ENCODE measurements at regions not wholly inside any gene's neighbourhood (a gene's known extent, or its start where the extent isn't known, plus 50 kb on each side); places are given as distances from the start of the nearest gene placed in this dataset.
A peak's percentile ranks its signal among the peaks of the same experiment; 100 is the strongest.

DNA sequence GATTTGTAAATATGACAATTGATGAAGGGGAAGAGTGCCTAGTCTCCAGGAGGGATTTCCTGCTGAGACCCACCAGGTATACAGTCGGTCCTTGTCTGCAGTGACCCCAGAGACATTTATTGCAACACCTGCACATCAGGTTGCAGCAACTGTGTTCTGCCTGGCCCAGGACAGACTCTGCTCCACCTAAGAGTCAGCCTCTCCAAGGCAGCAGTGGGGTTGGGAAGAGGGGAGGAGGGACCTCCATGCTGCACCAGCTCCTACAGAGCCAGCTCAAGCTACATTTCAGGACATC, 120.4 kb upstream of the IRF2BP2 start:
- intact Hi-C loops (cut with DNase I): no loop called here
- ATAC-seq (no peak), DNase-seq (no peak)
- TF ChIP-seq, protein P1, sequence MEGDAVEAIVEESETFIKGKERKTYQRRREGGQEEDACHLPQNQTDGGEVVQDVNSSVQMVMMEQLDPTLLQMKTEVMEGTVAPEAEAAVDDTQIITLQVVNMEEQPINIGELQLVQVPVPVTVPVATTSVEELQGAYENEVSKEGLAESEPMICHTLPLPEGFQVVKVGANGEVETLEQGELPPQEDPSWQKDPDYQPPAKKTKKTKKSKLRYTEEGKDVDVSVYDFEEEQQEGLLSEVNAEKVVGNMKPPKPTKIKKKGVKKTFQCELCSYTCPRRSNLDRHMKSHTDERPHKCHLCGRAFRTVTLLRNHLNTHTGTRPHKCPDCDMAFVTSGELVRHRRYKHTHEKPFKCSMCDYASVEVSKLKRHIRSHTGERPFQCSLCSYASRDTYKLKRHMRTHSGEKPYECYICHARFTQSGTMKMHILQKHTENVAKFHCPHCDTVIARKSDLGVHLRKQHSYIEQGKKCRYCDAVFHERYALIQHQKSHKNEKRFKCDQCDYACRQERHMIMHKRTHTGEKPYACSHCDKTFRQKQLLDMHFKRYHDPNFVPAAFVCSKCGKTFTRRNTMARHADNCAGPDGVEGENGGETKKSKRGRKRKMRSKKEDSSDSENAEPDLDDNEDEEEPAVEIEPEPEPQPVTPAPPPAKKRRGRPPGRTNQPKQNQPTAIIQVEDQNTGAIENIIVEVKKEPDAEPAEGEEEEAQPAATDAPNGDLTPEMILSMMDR (IDR thresholded peaks at IDR 0.05): no peak
- Histone ChIP-seq H3K4me3 (no peak overlapping the region), H3K27me3 (ENCODE audit: low read depth) (no peaks in the 10 kb centered on the region), H3K4me1 (peaks cover 47% of the 10 kb centered on the region), H3K36me3 (no peaks in the 10 kb centered on the region), H3K9me3 (no peaks in the 10 kb centered on the region), H3K27ac (no peak overlapping the region)

DNA sequence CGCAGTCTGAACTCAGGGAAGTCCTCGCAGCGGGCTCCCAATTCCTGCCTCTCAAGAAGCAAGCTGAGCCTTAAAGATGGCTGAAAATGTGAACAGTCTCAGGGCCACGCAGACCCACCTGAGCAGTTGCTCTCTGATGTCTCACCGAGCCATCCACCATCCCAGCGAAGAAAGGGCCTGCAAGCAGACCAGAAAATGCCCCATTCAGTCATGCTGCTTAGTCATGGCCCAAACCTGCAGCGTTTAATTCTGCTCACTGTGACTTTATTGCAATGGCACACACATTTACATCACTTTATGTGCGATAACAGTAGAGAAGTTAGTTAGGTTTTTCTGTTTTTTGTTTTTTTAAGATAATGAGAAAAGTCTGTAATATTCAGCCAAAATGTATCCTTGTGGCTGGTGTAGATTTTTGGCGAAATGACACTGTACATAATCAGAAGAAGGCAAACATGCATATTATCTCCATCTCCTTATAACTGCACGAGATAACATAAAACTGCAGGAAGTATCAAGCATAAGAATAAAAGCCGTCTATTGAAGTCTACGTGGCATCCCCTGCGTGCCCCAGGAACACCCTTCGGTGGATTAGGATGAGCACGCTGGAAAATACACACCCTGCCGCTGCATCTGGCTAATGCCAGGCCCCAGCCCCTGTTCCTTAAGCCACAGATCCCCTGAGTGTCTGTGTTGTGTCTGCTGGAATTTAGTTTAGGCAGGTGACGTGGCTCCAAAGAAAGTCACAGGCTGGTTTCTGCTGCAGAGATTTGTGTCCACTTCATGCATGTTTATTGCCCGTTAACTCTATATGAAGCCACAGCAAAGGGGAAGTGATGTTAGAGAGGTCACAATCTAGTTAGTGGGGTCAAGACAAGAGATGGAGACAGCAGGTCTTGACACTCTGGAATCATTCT, 119.8 kb upstream of the IRF2BP2 start:
- H3K4me3 ChIP-seq: no peak overlapping the region
- ATAC-seq: no peak
- no peaks in the 10 kb centered on the region for H3K9me3 ChIP-seq
- H3K27ac ChIP-seq: no peak overlapping the region
- DNase-seq: no peak
- intact Hi-C loops (cut with DNase I): no loop called here
- no peaks in the 10 kb centered on the region for H3K36me3 ChIP-seq
- H3K27me3 ChIP-seq (ENCODE audit: low read depth): no peaks in the 10 kb centered on the region
- TF ChIP-seq, protein P1 (IDR thresholded peaks at IDR 0.05): no peak
- H3K4me1 ChIP-seq: peaks cover 53% of the 10 kb centered on the region

DNA sequence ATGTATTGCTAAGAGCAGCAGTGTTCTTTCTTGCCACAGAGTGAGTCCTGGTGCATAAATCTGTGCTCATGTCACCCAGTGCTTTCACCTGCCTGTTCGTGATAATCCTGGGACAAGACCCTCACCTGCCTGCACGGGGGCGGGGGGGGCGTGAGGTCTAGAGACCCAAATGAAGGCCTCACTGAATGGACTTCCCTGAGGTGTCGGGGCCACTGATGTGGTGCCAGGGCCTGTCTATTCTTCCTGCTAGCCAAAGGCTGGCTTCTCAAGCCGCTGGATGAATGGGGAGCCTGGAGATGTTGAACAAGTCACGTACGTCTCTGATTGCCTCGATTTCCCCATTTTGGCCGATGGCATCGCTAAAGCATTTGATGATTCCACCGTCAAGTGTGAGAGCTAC, 118.8 kb upstream of the IRF2BP2 start:
- DNase-seq (no peak), ATAC-seq (no peak)
- Histone ChIP-seq H3K9me3 (no peaks in the 10 kb centered on the region), H3K27me3 (ENCODE audit: low read depth) (no peaks in the 10 kb centered on the region), H3K4me1 (peaks cover 61% of the 10 kb centered on the region), H3K4me3 (no peak overlapping the region), H3K36me3 (no peaks in the 10 kb centered on the region), H3K27ac (peak overlapping the region; percentile 99)
- TF ChIP-seq, protein P1 (IDR thresholded peaks at IDR 0.05): no peak
- intact Hi-C loops (cut with DNase I): no loop called here

DNA sequence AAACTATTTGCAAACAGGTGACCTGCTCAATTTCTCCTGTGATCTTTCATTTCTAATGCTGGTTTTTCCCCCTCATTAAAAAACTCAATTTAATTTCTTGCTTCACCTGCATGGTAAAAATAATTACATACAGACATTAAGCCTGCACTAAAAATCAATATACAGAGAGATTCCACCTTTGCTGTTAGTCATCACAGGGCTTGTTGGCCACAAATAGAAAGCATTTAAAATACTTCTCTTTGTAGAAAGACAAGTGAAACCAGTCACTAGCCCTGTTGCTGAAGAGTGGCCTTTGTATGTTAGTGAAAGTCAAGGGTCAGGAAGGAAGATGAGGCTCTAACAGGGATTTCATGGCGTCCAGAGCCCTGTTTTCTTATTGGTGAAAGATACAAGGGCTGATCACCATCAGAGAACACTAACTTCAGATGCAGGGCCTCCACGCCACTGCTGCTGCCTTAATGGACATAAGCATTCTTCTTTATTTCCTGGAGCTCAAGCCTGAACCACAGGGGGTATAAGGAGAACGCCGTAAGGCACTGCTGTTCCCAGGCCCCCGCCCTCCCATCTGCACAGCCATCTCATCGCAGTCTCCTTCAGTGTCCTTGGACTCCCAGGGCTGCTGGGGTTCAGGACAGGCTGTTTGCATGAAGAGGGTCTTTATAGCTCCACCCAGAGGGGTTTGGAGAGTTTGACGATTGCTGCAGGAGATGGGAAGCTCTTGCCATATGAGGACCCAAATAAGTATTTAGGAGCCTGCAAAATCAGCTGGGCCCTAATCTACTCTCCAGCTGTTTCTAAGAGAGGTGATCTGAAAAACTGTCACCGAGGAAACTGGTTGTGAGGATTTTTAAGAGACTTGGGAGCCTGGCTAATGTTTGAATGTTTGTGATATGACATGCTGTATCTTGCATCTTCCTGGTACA, 117.3 kb upstream of the IRF2BP2 start:
- no peak overlapping the region for H3K4me3 ChIP-seq
- no peak for DNase-seq
- intact Hi-C loops (cut with DNase I): no loop called here
- H3K36me3 ChIP-seq: no peaks in the 10 kb centered on the region
- H3K27ac ChIP-seq: peak overlapping the region; percentile 99
- no peaks in the 10 kb centered on the region for H3K27me3 ChIP-seq (ENCODE audit: low read depth)
- TF ChIP-seq, protein P1 (IDR thresholded peaks at IDR 0.05): no peak
- peaks cover 76% of the 10 kb centered on the region for H3K4me1 ChIP-seq
- no peak for ATAC-seq
- no peaks in the 10 kb centered on the region for H3K9me3 ChIP-seq

DNA sequence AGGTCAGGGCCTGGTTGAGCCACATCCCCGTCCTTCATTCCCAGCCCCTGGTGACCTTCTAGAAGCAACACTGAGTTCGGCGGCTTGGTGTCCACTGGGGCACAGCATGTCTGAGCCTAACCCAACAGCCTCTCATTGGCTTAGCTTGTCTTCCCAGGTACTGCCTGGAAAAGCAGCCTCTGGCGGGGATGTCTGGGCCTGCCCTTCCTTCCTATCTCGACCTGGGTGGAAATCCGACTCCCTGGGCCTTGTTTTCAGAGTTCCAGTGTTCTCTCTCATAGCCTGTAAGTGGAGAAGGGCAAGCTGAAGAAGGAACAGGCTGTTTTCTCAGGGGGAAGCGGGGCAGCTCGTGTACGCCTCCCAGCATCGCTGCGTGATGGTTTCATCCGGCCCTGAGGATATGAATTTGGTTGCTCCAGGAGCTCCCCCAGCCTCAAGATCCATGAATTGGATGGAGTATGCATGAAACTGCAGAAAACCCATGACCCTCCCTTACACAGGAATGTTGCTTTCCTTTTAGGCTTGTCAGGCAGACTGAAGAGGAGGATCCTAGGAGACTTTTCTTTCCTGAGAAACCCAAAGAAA, 116.5 kb upstream of the IRF2BP2 start:
- Histone ChIP-seq H3K4me3 (no peak overlapping the region), H3K9me3 (no peaks in the 10 kb centered on the region), H3K27ac (peak overlapping the region; percentile 99), H3K36me3 (no peaks in the 10 kb centered on the region), H3K27me3 (ENCODE audit: low read depth) (no peaks in the 10 kb centered on the region), H3K4me1 (peaks cover 77% of the 10 kb centered on the region)
- DNase-seq (no peak), ATAC-seq (no peak)
- TF ChIP-seq, protein P1 (IDR thresholded peaks at IDR 0.05): no peak
- intact Hi-C loops (cut with DNase I): no loop called here
